Ishikawa (cell line): ENCODE measurements at regions not wholly inside any gene's neighbourhood (a gene's known extent, or its start where the extent isn't known, plus 50 kb on each side); places are given as distances from the start of the nearest gene placed in this dataset.

Source experiments
- CEBPB ChIP-seq: IDR thresholded peaks from 2 replicates; pipeline ENCODE4 v1.6.1; 2012
- CREB1 ChIP-seq: IDR thresholded peaks from 2 replicates; pipeline ENCODE4 v1.6.1; 2012; ENCODE audit warnings: low read depth
- EGR1 ChIP-seq: IDR thresholded peaks from 2 replicates; pipeline ENCODE4 v1.6.1; 2012
- EP300 ChIP-seq: IDR thresholded peaks from 2 replicates; pipeline ENCODE4 v1.6.1; 2012; ENCODE audit warnings: borderline replicate concordance
- NFIC ChIP-seq: IDR thresholded peaks from 2 replicates; pipeline ENCODE4 v1.6.1; 2012
- RAD21 ChIP-seq: IDR thresholded peaks from 2 replicates; pipeline ENCODE4 v1.6.1; 2012; ENCODE audit warnings: low read depth
- TAF1 ChIP-seq: IDR thresholded peaks from 2 replicates; pipeline ENCODE4 v1.6.1; 2012; ENCODE audit warnings: low read depth, mild to moderate bottlenecking
- TCF12 ChIP-seq: IDR thresholded peaks from 2 replicates; pipeline ENCODE4 v1.6.1; 2012; ENCODE audit warnings: low read depth
- TEAD4 ChIP-seq: IDR thresholded peaks from 2 replicates; pipeline ENCODE4 v1.6.1; 2012
- YY1 ChIP-seq: IDR thresholded peaks from 2 replicates; pipeline ENCODE4 v1.6.1; 2012; ENCODE audit warnings: low read depth
- ZBTB7A ChIP-seq: IDR thresholded peaks from 2 replicates; pipeline ENCODE4 v1.6.1; 2012; ENCODE audit warnings: low read depth
- TF ChIP-seq, protein P1 (sequence below): IDR thresholded peaks from 2 replicates; pipeline ENCODE4 v1.6.1; 2012; ENCODE audit warnings: low read depth, mild to moderate bottlenecking
- TF ChIP-seq, protein P2 (sequence below): IDR thresholded peaks from 2 replicates; pipeline ENCODE4 v1.6.1; 2012

GRCh38 chr2:153072077-153072476 lies 353.7 kb downstream of the ARL6IP6 start:
- TF ChIP-seq, protein P1, sequence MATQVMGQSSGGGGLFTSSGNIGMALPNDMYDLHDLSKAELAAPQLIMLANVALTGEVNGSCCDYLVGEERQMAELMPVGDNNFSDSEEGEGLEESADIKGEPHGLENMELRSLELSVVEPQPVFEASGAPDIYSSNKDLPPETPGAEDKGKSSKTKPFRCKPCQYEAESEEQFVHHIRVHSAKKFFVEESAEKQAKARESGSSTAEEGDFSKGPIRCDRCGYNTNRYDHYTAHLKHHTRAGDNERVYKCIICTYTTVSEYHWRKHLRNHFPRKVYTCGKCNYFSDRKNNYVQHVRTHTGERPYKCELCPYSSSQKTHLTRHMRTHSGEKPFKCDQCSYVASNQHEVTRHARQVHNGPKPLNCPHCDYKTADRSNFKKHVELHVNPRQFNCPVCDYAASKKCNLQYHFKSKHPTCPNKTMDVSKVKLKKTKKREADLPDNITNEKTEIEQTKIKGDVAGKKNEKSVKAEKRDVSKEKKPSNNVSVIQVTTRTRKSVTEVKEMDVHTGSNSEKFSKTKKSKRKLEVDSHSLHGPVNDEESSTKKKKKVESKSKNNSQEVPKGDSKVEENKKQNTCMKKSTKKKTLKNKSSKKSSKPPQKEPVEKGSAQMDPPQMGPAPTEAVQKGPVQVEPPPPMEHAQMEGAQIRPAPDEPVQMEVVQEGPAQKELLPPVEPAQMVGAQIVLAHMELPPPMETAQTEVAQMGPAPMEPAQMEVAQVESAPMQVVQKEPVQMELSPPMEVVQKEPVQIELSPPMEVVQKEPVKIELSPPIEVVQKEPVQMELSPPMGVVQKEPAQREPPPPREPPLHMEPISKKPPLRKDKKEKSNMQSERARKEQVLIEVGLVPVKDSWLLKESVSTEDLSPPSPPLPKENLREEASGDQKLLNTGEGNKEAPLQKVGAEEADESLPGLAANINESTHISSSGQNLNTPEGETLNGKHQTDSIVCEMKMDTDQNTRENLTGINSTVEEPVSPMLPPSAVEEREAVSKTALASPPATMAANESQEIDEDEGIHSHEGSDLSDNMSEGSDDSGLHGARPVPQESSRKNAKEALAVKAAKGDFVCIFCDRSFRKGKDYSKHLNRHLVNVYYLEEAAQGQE: no peak
- TF ChIP-seq CREB1: no peak
- TF ChIP-seq EP300: no peak
- TF ChIP-seq ZBTB7A: no peak
- no peak for TF ChIP-seq TAF1
- no peak for TF ChIP-seq YY1
- no peak for TF ChIP-seq RAD21
- TF ChIP-seq, protein P2, sequence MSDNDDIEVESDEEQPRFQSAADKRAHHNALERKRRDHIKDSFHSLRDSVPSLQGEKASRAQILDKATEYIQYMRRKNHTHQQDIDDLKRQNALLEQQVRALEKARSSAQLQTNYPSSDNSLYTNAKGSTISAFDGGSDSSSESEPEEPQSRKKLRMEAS: no peak
- no peak for TF ChIP-seq TEAD4
- TF ChIP-seq TCF12: no peak
- no peak for TF ChIP-seq CEBPB
- TF ChIP-seq NFIC: no peak
- TF ChIP-seq EGR1: no peak
